T-helper 2 cell treated with Interferon-gamma antibody and Interleukin-4, amounts not matched to agents 100 ng/mL and 5 ng/mL, for 36 hours (primary cell): ENCODE measurements at regions not wholly inside any gene's neighbourhood (a gene's known extent, or its start where the extent isn't known, plus 50 kb on each side); places are given as distances from the start of the nearest gene placed in this dataset.

Experiments used
- intact Hi-C: fragments of 100-400 bp; cut with micrococcal nuclease; formaldehyde crosslinking; loops from one replicate; pipeline ENCODE4 v1.15.1; 2023

- intact Hi-C loops, result no loop called here
These were observed 105.4 kb upstream of the TLK1 start for GRCh38 chr2:171266102-171266501.

GRCh38 chr2:171261529-171261928 is 100.8 kb upstream of the TLK1 start:
- intact Hi-C loops, result loop anchor here (5.0 kb wide), 1 partner anchor 99 kb away; the partner anchor contains the start of gene TLK1

DNA sequence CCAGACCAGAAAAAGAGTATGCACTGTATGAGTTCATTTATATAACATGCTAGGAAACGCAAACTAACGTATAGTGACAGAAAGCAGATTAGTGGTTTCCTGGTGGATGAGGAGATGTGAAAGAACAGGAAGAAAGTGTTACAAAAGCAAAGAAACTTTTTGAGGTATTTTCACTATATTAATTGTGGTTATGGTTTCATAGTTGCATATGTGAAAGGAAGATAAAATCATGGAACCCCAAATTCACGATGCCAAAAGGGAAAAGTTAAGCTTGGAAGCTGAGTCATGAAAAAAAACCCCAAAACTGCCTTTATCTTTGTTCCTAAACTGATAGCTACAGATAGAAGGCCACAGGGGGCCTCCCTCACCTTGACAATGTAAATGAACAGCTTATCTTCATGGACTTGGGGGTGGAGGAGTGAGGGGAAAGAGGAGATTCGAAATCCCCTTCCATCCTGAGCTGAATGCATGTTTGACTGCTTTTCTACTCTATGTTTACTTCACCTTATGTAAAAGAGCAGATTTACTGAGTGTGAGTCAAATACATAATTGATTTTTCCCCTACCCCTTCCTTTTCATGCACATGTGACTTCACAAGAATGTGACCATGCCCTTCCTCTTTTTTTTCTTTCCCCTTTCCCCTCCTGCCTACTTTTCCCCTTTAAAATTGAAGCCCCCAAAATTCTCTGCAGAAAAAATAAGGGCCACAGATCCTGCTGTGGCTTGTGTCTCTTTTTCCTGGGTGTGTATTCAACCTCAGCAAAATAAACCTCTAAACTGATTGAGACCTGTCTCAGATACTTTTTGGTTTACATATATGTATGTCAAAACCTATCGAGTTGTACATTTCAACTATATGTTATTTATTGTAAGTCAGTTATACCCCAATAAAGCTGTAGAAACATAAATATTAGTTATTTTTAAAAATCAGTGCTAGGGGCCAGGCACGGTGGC is 100.1 kb upstream of the TLK1 start:
- intact Hi-C loops, result loop anchor here (1.0 to 5.0 kb wide), 2 partner anchors 49 to 98 kb away; partner anchors contain the start of gene TLK1

- intact Hi-C loops, result no loop called here
These were observed 94.0 kb upstream of the TLK1 start for GRCh38 chr2:171254666-171255065.

- intact Hi-C loops, result no loop called here
These were observed 93.4 kb upstream of the TLK1 start for GRCh38 chr2:171253900-171254650.

- intact Hi-C loops, result no loop called here
These were observed 92.6 kb upstream of the TLK1 start for GRCh38 chr2:171253279-171253678.

GRCh38 chr2:171249689-171250088 is 89.0 kb upstream of the TLK1 start:
- intact Hi-C loops, result loop anchor here (5.0 to 10.0 kb wide), 3 partner anchors 65 to 277 kb away; partner anchors contain the start of gene TLK1

DNA sequence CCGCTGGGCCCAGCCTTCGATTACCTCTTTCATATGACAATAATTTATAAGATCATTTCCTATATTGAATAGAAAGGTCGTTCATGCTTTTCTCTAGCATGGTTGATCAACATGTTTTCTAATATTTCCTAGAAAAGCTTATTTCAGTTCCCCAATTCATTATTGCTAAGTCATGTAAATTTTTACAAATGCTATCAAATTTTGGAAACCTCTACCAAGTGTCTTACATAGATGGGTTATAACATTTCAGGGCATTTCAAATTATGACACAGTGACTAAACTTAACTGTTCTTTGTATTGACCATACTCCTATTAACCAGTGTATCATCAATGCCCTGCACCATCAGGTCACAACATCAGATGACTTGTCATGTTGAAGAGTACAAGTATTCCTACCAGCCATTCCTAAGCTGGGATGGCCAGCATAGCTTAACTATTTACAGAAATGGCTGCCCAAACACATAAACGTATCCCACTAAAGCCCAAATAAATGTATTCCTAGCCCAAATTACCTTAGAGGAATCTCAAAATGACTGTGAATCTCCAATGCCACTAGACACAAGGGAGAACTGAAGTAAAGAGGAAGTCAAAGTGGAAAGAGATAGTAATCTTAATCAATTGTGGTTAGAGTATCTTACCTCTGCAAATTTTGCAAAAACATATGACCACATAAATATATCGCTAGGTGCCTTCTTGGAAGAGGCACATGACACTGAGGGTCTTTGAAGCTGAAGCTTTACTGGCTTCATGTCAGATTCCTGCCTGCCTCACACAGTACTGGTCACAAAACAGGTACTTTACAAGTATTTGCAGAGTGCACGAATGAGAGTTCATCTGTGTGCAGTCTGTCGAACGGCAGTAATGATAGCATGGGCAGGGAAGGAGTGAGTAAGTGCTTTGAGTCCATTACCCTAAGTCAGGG is 87.3 kb upstream of the TLK1 start:
- intact Hi-C loops, result loop anchor here (1.0 to 10.0 kb wide), 5 partner anchors 37 to 276 kb away; partner anchors contain the start of genes DCAF17 and TLK1

- intact Hi-C loops, result loop anchor here (5.0 to 10.0 kb wide), 3 partner anchors 70 to 273 kb away; partner anchors contain the start of gene TLK1
These were observed 84.5 kb upstream of the TLK1 start for GRCh38 chr2:171244970-171245782.

GRCh38 chr2:171244466-171244969 is 83.8 kb upstream of the TLK1 start:
- intact Hi-C loops, result loop anchor here (10.0 kb wide), 1 partner anchor 70 kb away; no protein-coding TSS in a partner anchor

DNA sequence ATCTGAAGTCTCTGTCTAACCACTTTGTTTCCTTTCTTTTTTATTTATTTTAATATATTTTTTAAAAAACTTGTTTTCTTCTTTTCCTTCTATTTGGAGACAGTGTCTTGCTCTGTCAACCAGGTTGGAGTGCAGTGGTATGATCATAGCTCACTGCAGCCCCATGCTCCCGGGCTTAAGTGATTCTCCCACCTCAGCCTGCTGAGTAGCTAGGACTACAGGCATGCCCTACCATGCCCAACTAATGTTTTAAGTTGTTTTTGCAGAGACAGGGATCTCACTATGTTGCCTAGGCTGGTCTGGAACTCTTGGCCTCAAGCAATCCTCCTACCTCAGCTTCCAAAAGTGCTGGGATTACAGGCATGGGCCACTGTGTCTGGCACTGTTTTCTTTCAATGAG is 81.1 kb upstream of the TLK1 start:
- intact Hi-C loops, result loop anchor here (10.0 kb wide), 1 partner anchor 73 kb away; no protein-coding TSS in a partner anchor

GRCh38 chr2:171238946-171239345 is 78.3 kb upstream of the TLK1 start:
- intact Hi-C loops, result no loop called here

- intact Hi-C loops, result no loop called here
These were observed 77.2 kb upstream of the TLK1 start for GRCh38 chr2:171237751-171238505.

GRCh38 chr2:171235262-171235881 is 74.7 kb upstream of the TLK1 start:
- intact Hi-C loops, result no loop called here

DNA sequence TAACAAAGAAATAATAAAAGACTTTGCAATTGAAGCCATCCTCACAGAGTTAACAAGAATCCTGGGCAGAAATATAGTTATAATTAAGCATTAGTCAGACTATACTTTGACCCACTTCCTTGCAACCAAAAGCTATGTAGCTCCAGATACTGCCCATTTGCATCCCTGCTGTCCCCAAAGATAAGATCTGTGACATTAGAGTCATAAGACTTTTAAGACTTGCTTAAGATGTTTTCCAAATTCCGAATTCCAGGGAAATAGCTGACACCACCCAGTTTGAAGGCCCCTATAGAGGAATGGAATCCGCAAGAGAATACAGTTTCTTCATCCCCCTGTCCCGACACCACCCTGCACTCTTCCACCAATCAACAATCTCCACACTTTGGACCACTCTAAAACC is 69.5 kb upstream of the TLK1 start:
- intact Hi-C loops, result no loop called here

DNA sequence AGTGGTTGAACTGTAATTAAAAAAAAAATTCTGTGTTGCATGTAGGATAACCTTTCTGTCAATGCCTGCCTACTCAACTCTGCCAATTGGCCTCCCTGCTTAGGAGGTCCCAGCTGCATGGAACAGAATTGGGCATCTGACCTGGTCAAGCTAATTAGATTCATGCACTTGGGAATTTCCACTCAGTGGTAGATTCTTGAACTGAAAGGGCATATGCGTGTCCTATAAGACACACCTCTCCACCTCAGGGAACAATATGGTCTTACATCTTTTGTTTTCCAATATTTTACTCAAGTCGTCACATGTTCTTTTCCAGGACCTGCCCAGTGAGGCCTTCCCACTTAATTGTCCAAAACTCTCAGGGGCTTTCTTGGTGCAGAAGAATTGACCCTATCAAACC is 68.1 kb upstream of the TLK1 start:
- intact Hi-C loops, result no loop called here

GRCh38 chr2:171227066-171227782 is 66.5 kb upstream of the TLK1 start:
- intact Hi-C loops, result no loop called here

- intact Hi-C loops, result no loop called here
These were observed 65.8 kb upstream of the TLK1 start for GRCh38 chr2:171226461-171226860.
